ENCODE measurements at regions not wholly inside any gene's neighbourhood (a gene's known extent, or its start where the extent isn't known, plus 50 kb on each side); places are given as distances from the start of the nearest gene placed in this dataset. TPM values are rescaled to one million over a fixed set of nuclear protein-coding genes. Genes with fewer than 3 reads are reported as not detected.
"Not testable (repeated sequence)": the region's sequence is repeated elsewhere in the genome, so short reads cannot be mapped to it uniquely, and the experiment has no call there.

DNA sequence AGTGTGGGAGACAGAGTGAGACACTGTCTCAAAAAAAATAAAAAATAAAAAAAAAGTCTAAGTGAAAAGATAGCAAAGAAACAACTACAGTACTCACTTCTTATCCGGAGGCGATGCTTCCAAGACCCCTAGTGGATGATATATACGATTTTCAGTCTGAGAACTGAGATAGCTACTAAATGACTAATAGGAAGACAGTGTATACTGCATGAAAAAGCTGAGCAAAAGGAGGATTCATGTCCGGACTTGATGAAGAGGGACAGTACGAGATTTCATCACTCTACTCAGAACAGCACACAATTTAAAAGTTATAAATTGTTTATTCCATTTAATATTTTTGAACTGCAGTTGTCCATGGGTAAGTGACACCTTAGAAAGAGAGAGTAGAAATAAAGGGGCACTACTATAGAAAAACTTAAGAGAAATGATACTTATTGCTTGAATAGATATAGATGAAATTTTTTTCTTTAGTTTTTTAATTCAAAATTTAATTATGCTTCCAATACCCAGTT, 190.7 kb downstream of the POTEB3 start:
- H4K20me1 ChIP-seq (ENCODE audit: insufficient read depth, low read length); ATAC-seq (ENCODE audit: low read depth); DNase-seq; H4K8ac ChIP-seq (ENCODE audit: low read depth in 2 of 2, low read length in 2 of 2); in situ Hi-C loops (cut with MboI; ENCODE audit: low sequenced_read_pairs); H3K23ac ChIP-seq (ENCODE audit: low read depth, low read length); intact Hi-C loops (cut with micrococcal nuclease); H3K56ac ChIP-seq (ENCODE audit: extremely low read depth, insufficient read depth, low read length); H3K4me3 ChIP-seq (ENCODE audit: insufficient read depth, low read depth, low read length); H3K9me1 ChIP-seq (ENCODE audit: insufficient read depth, low read length); dilution Hi-C loops (cut with HindIII; ENCODE audit: low sequenced_read_pairs, unreplicated experiment); H3K4me1 ChIP-seq (ENCODE audit: control insufficient read depth, insufficient read depth, low read length); H3K79me1 ChIP-seq (ENCODE audit: low read depth in 1 of 2, low read length in 2 of 2); H2BK120ac ChIP-seq (ENCODE audit: low read depth, low read length); BruUV-seq (replicated peaks); H2BK15ac ChIP-seq (ENCODE audit: low read depth, low read length); CTCF ChIA-PET; H2BK5ac ChIP-seq (ENCODE audit: low read depth, low read length, poor library complexity, severe bottlenecking); H3K4me2 ChIP-seq (ENCODE audit: low read depth, low read length); H2BK20ac ChIP-seq (ENCODE audit: low read depth, low read length); H3K36me3 ChIP-seq (ENCODE audit: control insufficient read depth, insufficient read depth, low read length); H2AK9ac ChIP-seq (replicated peaks; ENCODE audit: low read depth, low read length, poor library complexity); H3K9me3 ChIP-seq (ENCODE audit: control insufficient read depth, insufficient read depth, low read length); H4K91ac ChIP-seq (ENCODE audit: insufficient read depth, low read depth, low read length); H3K27me3 ChIP-seq (ENCODE audit: control insufficient read depth, insufficient read depth, low read length); H4K5ac ChIP-seq (ENCODE audit: low read depth, low read length); POLR2A ChIA-PET (ENCODE audit: unreplicated experiment); H3K27ac ChIP-seq (ENCODE audit: insufficient read depth, low read length); H2AK5ac ChIP-seq (ENCODE audit: low read depth, low read length); H3K14ac ChIP-seq (replicated peaks; ENCODE audit: low read depth, low read length); H3K9ac ChIP-seq (ENCODE audit: low read depth, low read length); H2AFZ ChIP-seq (replicated peaks; ENCODE audit: low read length, poor library complexity); H3K18ac ChIP-seq (ENCODE audit: low read depth, low read length); H3K4ac ChIP-seq (ENCODE audit: low read depth, low read length): not testable (repeated sequence)
- WGBS, 2 experiments (ENCODE audit: extremely low coverage in 2 of 2, insufficient read length in 1 of 2) = no CpG with 5 or more reads among the region's 5 CpGs

Small RNA genes lying in the stretch of these regions (microRNA-seq; reads per million reads assigned to microRNA genes)
- not detected for gene RNU6-1235P (ENCODE audit: insufficient read depth, insufficient read length)

Small RNA genes lying in the stretch of these regions (small RNA-seq; reads per million reads assigned to genes)
- gene RNU6-1235P = 0 reads per million in 5 experiments
